Fibroblast of peridontal ligament (primary cell): ENCODE measurements at regions not wholly inside any gene's neighbourhood (a gene's known extent, or its start where the extent isn't known, plus 50 kb on each side); places are given as distances from the start of the nearest gene placed in this dataset.

Experiments used
- DNase-seq: peaks from one replicate; pipeline ENCODE4 v3.0.0-alpha.2; 2010; ENCODE audit errors: extremely low read depth

DNA sequence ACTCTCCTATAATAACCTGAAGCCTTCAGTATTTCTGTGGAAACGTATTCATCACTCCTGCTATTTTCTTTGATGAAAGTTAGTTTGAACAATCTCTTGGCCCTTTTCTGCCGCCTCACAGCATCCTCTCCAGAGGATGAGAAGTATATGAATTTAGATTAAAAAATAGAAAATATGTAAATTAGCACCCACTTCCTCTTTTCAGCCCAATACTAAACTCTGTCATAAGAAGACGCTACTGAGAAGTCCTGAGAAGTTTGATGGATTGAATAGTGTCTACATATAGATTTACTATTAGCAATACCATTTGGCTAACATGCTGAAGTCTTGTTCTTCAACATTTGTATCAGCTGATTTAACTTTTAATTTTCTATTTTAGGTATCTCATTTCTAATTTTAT is 526.4 kb upstream of the SPHKAP start:
- DNase-seq: no peak

DNA sequence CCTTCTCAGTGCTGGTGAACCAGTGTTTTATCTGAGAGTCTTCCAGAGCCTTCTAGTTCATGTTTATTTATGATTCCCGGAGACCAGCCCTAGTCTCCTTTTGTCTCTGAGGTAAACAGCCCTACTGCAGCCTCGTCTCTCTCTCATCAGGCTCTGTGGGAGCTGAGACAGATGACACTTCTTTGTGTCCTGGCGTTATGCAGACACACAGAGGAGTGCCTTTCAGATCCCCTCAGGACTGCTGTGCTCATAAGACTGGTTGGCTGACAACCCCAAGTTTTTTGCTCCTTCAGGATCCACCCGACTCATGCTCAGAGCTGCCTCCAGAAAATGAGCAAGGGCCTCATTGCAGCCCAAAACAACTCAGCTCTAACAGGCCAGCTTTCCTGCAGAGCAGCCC is 523.8 kb upstream of the SPHKAP start:
- no peak for DNase-seq

DNA sequence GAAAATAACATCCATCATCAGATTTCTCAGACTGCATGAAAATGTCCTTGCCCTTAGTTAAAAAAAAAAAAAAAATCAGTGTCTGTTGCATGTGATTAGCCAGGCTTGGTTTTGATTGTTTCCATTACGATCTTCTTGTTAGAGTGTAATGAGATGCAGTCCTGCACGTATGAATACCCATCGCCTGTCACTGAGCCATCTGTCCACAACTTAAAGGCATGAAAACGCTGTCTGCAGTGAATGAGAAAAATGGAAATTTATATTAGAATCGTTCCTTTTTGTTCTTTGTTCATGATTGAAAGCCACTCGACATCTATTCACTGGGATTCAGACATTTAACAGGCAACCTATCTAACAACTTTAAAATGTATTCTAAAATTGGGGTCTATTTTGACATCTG is 521.7 kb upstream of the SPHKAP start:
- no peak for DNase-seq

DNA sequence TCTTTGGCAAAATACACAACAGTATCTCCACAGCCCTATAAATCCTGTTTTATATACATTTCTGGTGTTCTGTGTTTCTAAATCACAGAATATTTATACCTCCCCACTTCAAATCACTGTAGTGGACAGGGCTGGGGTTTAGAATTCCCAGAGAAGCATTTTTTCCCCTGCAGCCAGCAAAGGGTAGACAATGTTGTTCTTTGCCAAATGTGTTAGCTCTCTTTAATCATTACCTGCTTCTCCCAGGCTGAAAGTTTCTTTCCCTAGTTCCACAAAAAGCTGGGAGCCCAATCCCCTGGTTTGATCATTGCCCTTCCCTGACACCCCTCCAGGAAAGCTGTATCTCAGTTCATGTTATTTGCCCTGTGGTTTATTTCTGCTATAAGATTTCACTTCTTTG is 520.0 kb upstream of the SPHKAP start:
- no peak for DNase-seq

DNA sequence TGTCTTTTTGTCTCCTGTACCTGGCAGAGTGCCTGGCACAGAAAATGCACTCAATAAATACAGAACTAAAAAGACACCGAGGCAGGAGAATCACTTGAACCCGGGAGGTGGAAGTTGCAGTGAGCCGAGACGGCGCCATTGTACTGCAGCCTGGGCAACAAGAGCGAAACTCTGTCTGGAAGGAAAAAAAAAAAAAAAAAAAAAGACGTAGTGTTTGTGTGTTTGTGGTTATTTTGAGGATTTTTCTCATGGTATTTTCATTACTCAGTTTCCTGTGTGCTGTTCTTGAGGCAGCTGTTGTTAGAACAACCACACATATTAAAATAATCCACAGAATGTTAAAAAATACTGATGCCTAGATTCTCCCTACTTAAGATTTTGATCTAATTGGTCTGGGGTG is 519.2 kb upstream of the SPHKAP start:
- no peak for DNase-seq

DNA sequence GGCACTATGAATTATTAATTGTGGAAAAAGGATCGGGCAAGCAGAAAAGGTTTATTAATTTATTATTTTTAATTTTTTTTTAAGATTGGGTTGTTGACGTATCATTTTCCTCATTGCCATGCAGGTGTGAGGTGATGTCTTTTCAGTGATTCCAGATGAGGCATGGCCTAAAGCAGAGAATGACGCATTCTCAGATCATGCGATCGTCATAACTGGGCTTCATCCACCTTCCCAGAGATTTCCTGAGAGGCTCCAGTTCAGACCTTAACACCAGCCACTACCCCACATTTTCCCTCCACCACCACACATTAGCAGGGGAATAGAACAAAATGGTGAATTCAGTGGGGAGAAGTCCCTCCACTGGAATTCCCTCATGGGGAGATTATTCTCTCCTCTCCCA is 518.4 kb upstream of the SPHKAP start:
- DNase-seq: no peak

DNA sequence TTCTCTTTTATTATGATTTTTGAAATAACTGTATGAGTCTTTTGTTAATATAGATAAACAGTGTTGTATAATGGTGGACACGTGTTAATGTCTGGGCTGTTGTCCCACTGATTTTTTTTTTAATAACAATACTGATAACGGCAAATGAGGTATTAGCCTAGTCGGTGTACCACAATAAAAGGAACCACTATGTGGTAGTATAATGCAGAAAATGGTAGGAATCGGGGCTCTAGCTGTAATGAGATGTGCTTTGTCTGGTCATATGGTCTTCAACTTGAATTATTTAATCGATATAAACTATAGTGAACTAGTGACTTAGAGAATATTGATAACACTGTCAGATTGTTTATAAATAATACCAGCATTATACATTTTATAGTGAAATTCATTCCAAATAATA is 517.9 kb upstream of the SPHKAP start:
- no peak for DNase-seq

DNA sequence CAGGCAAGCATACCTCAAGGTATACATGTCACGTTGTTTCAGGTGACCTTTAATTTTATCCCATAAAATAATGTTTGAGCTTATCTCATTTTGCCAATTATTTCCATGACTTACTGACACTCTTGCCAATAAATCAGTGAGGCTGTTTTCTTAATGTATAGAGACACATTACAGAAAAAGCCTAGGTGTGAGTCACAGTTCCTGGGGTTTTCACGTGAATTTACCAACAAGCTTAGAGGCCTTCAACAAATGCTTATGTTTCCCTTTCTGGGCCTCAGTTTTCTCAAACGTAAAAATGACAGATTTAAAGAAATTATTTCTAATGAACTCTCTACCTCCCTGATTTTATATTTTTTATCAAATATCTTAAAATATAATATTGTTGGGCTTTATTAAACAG is 517.5 kb upstream of the SPHKAP start:
- DNase-seq: no peak

DNA sequence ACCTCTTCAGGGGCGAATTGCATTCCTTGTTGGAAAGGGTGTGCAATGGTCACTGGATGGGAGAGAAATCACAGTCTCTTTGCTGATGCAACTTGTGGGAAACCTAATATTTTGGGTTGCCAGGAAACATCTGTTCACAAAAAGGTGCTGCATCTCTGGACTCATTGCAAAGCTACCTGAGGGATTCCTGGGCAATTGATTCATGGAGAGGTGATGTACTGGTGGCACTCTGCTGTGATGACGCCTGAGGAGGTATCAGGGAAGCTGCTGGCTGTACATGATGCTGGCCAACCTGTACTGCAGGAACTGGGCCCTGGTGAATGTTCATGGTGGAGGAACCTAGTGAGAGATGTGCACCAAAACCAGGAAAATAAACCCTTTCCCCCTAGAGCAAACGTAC is 516.0 kb upstream of the SPHKAP start:
- no peak for DNase-seq

DNA sequence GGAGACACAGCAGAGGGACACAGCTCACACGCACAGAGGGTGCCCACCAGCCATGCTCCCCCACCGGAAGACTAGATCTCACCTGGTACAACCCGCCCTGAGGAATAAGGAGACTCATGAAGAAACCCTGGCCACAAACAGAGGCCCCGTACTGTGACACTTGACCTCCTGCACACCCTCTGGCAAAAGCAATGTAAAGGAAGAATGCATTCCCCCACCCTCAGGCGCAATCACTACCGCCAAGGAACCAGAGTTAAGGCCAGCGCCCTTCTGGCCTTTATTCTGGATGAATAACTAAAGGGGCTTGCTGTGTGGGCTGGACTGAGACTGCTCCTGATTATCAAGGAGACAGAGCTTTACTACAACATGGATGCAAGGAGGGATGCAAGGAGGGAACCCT is 509.2 kb upstream of the SPHKAP start:
- no peak for DNase-seq

DNA sequence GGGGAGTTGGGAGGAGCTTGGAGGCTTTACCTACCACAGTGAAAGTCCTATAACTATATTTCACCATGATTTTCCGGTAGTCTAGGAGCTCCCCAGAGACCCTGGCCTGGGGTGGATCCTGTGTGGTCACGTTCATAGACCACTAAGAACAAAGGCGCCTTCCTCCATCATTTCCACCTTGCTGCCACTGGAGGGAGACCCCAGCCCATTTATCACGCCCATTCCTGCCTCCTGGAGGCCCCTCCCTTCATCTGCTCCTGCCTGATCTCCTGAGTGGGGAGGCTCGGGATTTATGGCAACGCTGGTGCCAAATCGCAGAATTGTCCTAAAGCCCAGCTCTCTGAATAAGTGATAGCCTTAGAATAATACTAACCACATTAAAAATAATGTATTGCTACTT is 507.6 kb upstream of the SPHKAP start:
- no peak for DNase-seq

DNA sequence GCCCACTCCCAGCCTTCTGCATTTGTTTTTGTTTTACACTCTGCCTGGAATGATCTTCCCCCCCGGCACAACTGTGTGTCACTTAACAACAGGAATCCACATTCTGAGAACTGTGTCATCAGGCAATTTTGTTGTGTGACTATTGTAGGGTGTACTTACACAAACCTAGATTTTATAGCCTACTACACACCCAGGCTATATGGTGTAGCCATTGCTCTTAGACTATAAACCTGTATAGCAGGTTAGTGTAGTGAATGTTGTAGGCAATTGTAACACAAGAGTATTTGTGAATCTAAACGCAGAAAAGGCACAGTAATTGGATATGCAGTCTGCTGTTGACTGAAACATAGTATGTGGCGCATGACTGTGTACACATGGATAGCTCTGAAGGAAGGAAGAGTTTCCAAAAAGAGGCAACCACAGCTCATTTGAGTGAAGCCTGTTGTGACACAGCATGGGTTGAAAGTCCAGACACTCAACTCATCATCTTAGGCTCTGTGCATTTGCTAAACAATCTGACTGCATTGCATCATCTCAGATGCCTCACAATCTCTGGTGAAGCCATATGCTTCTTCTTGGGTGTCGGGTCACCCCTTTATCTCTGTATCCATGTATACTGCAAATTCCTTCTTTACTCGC is 506.6 kb upstream of the SPHKAP start:
- DNase-seq: no peak

DNA sequence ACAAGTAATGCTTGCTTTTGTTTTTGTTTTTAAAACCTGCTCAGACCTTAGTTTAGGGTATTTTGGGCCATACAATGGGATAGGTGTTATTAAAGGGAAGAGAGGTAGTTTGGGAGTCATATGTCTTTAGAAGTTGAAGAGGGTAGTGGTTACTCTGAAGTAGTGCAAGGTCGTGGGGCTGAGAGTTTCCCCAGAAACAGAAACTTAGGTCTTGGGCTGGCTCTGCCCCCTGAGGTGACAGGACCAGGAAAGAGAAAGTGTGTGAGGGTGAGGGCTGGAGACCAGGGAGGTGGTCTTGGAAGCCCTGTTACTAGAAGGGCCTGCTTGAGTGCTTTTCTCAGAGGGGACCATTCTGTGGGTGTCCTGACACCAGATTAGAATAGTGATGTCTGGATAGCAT is 500.5 kb upstream of the SPHKAP start:
- DNase-seq: no peak

DNA sequence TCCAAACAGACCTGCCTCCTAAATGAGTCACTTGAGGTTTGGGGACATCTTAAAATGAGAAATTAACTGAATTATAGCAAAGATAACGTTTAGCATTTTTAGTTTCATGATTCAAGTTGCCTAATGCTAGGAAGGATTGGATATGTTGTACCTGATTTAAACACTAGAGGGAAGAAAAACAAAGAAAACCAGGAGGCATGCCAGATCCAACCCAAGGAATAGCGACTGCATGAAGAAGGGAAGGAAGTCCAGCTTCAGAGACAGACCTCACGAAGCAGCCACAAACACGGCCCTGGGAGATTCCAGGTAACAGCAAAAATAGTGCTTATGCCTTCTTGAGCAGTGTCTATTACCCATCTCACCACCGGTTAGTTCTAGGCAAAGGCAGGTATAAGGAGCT is 499.9 kb upstream of the SPHKAP start:
- peak; percentile 56 for DNase-seq

DNA sequence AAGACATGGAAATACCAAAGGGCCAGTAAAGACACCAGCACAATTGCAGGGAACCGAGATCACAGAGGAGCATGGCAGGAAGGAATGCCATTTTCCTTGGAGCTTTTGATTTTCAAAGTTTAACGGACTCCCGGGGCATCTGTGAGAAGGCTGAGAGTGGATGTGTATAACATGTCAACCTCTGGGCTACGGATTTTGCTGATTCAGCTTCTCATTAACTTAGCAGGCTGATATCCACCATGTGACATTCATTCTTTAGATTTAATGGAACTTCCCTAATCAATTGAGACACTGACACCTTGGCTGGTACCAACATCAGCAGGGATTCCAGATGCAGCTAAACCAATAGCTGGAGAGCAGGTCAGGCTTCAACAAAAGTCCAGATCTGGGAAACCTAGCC is 496.6 kb upstream of the SPHKAP start:
- DNase-seq: no peak

DNA sequence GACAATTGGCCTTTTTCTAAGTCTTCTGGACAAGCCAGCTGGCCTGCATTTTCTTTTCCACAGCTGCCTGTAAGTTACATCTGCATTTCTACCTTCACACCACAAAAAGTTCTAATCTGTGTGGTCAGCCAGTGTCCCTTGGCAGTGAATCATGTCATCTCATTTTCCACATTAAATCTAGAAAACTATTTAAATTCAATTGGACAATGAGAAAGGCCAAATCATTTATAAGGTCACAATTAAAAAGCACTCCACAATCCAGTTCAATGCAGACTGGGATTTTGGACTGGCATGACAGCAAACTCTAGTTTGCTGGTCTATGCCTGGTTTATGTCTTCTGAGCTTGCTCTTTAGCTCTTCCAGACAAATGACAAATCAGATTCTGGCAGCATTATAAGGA is 494.2 kb upstream of the SPHKAP start:
- DNase-seq: peak; percentile 19

DNA sequence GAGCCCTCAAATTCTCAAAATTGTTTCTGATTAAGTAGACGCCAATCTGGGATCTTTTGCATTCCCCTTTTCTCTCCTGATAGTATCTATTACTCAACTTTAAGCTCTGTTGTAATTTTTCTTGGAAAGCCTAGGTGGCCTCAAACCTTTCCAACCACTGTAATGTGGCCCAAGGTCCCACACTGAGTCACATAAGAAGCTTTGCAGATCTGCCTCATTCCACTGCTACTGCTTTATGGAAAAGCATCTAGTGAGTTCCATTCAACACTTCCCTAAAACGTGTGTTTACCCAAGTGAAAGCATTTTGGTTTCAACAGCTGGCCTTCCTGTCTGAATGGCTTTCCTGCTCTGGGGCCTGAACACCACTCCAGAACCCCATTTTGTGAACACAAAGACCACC is 493.6 kb upstream of the SPHKAP start:
- DNase-seq: peak; percentile 55

DNA sequence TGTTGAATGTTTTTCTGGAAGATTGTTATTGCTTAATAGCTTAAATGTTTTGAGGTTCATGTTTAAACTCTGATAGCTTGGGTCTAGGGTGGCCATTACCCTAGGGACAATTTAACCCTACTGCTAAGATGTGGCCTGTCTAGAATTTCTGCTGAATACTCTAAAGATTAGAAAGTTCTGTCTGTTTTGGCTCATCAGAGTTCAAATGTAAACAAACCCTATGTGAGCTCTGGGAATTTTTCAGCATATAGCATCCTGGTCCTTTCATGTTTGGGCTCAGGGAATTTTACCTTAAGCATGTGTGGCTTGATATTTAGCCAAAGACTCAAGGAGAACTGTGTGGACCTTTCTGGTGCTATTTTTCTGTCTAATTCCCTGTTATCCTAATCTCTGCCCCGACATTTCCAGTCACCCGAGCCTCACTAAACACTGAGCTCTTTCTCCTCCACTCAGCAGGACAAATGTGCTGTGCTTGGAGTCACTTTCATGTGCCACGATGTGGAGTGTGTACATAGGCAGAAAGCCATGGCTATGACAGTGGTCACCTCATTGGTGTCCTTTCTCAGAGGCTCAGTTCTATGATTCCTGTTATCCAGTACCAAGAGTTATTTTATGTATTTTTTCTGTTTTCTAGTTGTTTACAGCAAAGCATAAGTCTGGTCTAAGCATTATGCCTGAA is 492.5 kb upstream of the SPHKAP start:
- no peak for DNase-seq

DNA sequence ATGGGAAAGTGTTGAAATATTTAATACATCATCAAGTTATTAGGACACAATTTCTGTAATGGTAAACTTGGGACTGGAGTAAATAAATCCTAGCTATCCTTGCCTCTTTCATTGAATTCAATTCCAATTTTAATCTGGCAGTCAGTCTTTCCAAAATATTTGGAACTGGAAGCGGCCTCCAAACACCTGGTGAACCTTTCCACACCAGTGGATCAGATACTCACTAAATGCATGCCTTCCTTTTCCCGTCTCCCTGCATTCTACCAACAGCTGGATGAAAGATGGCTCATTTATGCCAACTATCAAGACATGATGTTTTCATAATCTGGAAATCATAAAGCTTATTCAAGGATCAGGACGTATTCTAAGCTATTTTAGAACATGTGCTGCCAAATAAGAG is 488.2 kb upstream of the SPHKAP start:
- DNase-seq: no peak

DNA sequence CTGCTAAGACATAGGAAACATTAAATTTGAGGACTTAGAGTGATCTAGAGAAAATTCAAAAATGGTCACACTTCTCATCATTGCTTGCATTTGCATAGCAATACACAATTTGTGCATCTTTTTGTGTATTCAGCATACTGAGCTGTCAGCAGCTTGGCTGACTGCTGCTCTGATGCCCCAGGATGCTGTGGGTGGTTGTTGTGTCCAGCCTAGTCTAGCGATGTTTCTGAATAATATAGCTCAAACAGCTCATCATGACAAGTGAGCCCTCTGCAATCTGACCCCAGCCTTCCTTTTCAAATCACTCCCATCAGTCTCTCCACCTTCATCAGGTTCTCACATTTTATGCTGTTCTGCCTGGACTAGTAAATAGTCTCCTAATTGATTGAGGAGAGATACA is 483.7 kb upstream of the SPHKAP start:
- DNase-seq: no peak

DNA sequence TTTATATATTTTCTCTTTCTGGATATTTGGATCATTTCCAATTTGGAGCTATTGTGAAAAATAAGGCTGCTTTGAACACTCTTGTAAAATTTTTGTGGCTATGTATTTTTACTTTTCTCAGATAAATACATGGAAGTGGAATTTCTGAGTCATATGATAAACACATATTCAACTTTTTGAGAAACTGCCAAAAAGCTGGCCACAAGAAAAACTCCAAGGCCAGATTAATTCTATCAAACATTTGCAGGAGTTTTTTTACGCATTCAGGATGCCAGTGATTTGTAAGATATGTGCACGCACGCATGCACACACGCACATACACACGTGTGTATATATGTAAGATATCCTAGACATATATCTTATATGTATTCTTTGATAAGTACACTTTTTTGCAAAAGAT is 477.5 kb upstream of the SPHKAP start:
- peak; percentile 87 for DNase-seq

DNA sequence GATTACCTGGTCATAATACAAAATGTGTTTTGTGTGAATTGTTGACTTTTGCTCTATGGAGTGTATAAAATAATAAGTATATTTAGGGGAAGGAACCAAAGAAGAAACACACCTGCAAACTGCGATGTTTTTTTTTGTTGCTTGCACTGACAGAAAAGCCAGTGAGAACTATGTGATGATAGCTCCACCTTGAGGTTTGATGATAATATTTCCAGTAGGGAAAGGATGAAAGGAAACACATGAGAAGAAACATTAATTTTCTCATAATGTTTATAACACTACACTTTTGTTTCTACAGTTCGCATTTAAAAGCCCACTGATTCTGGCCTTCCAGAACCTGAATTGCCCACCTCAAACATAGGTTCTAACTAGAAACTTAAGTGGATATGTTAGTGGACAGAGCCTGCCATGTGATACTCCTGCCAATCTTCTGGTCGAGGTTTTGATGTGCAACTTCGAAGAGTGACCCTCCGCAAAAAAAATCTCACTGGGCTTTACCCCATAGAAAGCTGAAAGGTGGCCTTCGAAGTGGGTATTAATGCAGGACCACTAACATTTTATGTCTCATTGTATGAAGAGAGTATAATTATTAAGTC is 476.4 kb upstream of the SPHKAP start:
- peak; percentile 60 for DNase-seq

DNA sequence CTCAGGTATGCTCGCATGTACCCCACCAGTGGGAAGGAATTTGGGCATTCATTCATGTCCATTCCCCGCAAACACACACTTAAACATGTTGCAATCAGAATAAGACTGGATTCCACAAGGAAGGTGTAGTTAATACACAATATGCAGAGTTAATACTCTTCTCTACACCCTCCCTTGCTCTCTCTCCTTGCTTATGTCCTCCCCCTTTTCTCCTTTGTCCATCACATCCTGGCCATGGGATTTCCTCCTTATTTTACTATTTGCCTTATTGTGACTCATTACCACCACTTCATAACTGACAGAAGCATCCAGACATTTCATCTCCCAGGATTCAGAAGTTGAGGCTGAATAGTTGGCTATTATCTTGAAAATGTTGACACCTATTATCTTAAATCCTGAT is 473.8 kb upstream of the SPHKAP start:
- DNase-seq: no peak

DNA sequence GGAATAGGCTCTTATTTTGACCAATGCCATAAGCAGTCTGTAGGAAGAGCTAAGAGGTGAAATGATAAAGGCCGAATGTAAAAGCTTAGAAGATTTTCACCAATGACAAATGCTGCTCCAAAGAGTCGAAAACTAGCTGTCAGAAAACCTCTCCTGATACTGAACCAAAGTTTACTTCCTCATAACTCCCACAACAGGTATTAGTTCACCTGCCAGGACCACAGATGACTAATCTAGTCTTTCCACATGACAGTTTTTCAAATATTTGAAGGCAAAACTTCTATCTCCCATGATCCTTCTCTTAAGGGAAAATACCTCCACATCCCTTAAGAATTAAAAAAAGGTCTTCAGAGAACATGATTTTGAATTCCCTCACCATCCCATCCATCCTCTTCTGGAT is 473.2 kb upstream of the SPHKAP start:
- no peak for DNase-seq
